ENCODE measurements at regions not wholly inside any gene's neighbourhood (a gene's known extent, or its start where the extent isn't known, plus 50 kb on each side); places are given as distances from the start of the nearest gene placed in this dataset.

DNA sequence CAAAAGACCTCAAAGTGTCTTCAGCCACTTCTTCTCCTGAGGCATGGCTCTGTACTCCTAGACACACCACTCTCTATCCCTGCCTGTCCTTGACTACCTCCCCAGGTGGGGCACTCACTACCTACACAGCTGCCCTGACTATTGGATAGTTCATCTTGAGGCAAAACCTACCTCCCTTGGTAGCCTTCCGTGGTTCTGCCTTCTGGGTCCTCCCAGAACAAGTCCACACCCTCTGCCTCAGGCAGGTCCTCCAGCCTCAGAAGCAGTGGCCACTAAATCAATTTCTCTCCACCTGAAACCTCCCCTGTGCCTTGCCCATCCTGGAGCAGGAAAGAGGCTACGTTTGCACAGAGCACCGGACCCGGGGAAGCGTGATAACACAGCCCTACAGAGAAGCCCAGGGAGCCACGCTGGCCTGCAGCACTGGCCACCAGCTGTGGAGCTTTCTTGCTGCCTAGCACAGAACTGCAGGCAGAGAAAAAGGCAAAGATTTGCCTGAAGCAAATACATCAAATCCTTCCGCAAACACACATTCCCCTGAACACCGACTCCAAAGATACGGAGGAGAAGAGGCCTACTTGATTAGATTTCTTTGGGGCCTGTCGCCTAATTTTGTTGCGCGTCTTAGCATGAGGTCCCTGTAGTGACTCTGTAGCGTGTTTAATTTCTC is 141.8 kb downstream of the C9orf50 start:
- H3K9me3 ChIP-seq: no peaks in the 10 kb centered on the region
- peaks cover 0 to 18% (median 10%) of the 10 kb centered on the region in 4 donors for H3K4me1 ChIP-seq
- H3K4me3 ChIP-seq: no peak overlapping the region
- 61% methylated on average over 3 of the region's 13 CpGs for WGBS (ENCODE audit: insufficient coverage, low coverage, low lambda C conversion rate, missing lambda C conversion rate)
- TF ChIP-seq, protein P1, sequence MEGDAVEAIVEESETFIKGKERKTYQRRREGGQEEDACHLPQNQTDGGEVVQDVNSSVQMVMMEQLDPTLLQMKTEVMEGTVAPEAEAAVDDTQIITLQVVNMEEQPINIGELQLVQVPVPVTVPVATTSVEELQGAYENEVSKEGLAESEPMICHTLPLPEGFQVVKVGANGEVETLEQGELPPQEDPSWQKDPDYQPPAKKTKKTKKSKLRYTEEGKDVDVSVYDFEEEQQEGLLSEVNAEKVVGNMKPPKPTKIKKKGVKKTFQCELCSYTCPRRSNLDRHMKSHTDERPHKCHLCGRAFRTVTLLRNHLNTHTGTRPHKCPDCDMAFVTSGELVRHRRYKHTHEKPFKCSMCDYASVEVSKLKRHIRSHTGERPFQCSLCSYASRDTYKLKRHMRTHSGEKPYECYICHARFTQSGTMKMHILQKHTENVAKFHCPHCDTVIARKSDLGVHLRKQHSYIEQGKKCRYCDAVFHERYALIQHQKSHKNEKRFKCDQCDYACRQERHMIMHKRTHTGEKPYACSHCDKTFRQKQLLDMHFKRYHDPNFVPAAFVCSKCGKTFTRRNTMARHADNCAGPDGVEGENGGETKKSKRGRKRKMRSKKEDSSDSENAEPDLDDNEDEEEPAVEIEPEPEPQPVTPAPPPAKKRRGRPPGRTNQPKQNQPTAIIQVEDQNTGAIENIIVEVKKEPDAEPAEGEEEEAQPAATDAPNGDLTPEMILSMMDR (IDR thresholded peaks at IDR 0.05): no peak
- TF ChIP-seq POLR2A (IDR thresholded peaks at IDR 0.05): no peak
- intact Hi-C loops (cut with DNase I): no loop called here
- H3K27ac ChIP-seq: no peak overlapping the region
- ATAC-seq (no peak), DNase-seq (no peak)
- no peaks in the 10 kb centered on the region for H3K36me3 ChIP-seq
- H3K27me3 ChIP-seq: no peaks in the 10 kb centered on the region

DNA sequence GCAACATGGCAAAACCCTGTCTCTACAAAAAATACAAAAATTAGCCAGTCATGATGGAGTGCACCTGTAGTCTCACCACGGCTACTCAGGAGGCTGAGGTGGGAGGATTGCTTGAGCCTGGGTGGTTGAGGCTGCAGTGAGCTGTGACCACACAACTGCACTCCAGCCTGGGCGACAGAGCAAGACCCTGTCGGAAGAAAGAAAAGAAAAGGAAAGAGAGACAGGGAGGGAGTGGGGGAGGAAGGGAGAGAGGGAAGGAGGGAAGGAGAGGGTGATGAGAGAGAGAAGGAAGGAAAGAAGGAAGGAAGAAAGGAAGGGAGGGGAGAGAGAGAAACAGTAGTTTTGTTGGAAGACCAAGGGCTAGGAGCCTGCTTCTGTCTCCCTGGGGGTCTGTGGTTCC is 142.4 kb downstream of the C9orf50 start:
- DNase-seq (no peak), ATAC-seq (no peak)
- Histone ChIP-seq H3K4me1 (peaks cover 0 to 11% (median 5%) of the 10 kb centered on the region in 4 donors), H3K9me3 (no peaks in the 10 kb centered on the region), H3K27me3 (no peaks in the 10 kb centered on the region), H3K27ac (no peak overlapping the region), H3K4me3 (no peak overlapping the region), H3K36me3 (no peaks in the 10 kb centered on the region)
- intact Hi-C loops (cut with DNase I): no loop called here
- TF ChIP-seq POLR2A (IDR thresholded peaks at IDR 0.05): no peak
- TF ChIP-seq, protein P1 (IDR thresholded peaks at IDR 0.05): no peak
- 89% methylated on average over 3 of the region's 3 CpGs for WGBS (ENCODE audit: insufficient coverage, low coverage, low lambda C conversion rate, missing lambda C conversion rate)

DNA sequence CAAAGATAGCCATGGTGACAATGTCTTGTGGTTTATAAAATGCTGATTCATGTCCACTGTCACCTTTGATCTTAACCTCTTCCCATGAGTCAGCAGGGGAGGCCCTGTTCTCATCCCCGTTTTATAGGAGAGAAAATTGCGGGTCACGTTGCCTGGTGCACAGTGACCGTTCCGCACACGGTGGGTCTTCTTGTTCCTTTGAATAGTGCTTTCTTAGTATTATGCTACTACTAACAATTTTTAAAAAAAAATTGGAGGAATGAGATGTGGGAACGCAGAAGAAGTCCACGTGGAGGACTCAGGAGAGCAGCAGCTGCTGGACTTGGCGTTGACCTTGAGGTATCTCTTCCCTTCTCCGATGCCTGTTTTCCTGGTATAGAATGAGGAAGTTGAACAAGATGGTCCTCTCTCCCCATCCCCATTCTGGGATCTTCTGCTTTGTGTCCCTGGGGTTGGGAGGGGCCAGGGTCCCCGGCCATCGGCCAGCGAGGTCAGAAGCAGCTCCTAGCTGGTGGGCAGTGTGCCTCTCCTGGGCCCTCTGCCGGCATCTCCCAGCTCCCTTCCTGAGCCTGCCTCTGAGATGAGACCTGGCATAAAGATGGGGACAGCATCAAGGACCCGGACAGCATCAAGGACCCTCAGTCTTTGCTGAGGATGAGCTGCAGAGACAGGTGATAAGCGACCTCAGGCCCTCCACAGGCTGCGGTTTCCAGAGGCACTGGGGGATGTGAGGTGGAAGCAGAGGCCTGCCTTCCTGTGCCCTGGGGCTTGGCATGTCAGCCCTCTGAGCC is 143.9 kb downstream of the C9orf50 start:
- no peak for DNase-seq
- Histone ChIP-seq H3K4me3 (no peak overlapping the region), H3K36me3 (no peaks in the 10 kb centered on the region), H3K27me3 (no peaks in the 10 kb centered on the region), H3K9me3 (no peaks in the 10 kb centered on the region), H3K4me1 (peaks cover 0 to 4% (median 1%) of the 10 kb centered on the region in 4 donors), H3K27ac (no peak overlapping the region)
- ATAC-seq: peak in 1 of 4 donors; percentile 8
- TF ChIP-seq, protein P1 (IDR thresholded peaks at IDR 0.05): no peak
- no peak for TF ChIP-seq POLR2A (IDR thresholded peaks at IDR 0.05)
- 47% methylated on average over 10 of the region's 17 CpGs for WGBS (ENCODE audit: insufficient coverage, low coverage, low lambda C conversion rate, missing lambda C conversion rate)
- intact Hi-C loops (cut with DNase I): no loop called here

DNA sequence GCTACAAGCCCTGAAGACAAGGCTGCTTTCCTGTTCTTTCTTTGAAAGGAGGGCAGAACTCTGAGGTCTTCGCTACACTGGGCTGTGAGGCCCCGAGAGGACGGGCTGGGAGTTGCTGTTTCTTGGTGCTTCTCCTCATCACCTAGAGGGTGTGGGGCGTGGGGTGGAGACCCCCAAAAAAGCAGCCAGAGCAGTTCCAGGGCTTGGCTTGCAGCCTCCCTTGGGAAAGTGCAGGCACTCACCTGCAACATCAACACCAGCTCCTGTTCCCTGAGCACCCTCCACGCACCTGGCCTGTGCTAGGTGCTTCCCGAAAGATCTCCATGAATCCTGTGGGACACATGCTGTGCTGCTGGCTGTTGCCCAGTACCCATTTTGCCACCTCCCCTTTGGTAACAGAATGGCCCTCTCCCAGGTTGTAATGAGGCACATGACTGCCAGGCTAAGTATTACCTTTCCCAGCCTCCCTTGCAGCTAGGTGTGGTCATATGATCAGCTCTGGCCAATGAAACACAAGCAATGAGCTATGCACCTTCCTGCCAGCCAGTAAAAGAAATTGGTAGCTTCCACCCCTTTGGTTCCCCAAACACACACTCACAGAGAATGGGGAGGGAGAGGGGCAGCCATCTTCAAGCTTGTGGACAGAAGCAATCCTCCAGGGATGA is 146.0 kb downstream of the C9orf50 start:
- no peak overlapping the region for H3K27ac ChIP-seq
- no peaks in the 10 kb centered on the region for H3K9me3 ChIP-seq
- DNase-seq (no peak), ATAC-seq (no peak)
- TF ChIP-seq, protein P1 (IDR thresholded peaks at IDR 0.05): no peak
- TF ChIP-seq POLR2A (IDR thresholded peaks at IDR 0.05): no peak
- WGBS (ENCODE audit: insufficient coverage, low coverage, low lambda C conversion rate, missing lambda C conversion rate): 80% methylated on average over 1 of the region's 6 CpGs
- H3K4me3 ChIP-seq: no peak overlapping the region
- peaks cover 0 to 4% (median 0%) of the 10 kb centered on the region in 4 donors for H3K4me1 ChIP-seq
- no peaks in the 10 kb centered on the region for H3K27me3 ChIP-seq
- no peaks in the 10 kb centered on the region for H3K36me3 ChIP-seq
- intact Hi-C loops (cut with DNase I): no loop called here
